Ishikawa (cell line): ENCODE measurements at regions not wholly inside any gene's neighbourhood (a gene's known extent, or its start where the extent isn't known, plus 50 kb on each side); places are given as distances from the start of the nearest gene placed in this dataset.

Experiments
- CREB1 ChIP-seq: IDR thresholded peaks from 2 replicates; pipeline ENCODE4 v1.6.1; 2012; ENCODE audit warnings: low read depth
- EGR1 ChIP-seq: IDR thresholded peaks from 2 replicates; pipeline ENCODE4 v1.6.1; 2012
- EP300 ChIP-seq: IDR thresholded peaks from 2 replicates; pipeline ENCODE4 v1.6.1; 2012; ENCODE audit warnings: borderline replicate concordance
- FOXM1 ChIP-seq: IDR thresholded peaks from 2 replicates; pipeline ENCODE4 v1.6.1; 2012; ENCODE audit warnings: low read depth, borderline replicate concordance
- MAX ChIP-seq: IDR thresholded peaks from 2 replicates; pipeline ENCODE4 v1.6.1; 2012
- RAD21 ChIP-seq: IDR thresholded peaks from 2 replicates; pipeline ENCODE4 v1.6.1; 2012; ENCODE audit warnings: low read depth
- REST ChIP-seq: IDR thresholded peaks from 2 replicates; pipeline ENCODE4 v1.6.1; 2012; ENCODE audit warnings: low read depth, mild to moderate bottlenecking
- TAF1 ChIP-seq: IDR thresholded peaks from 2 replicates; pipeline ENCODE4 v1.6.1; 2012; ENCODE audit warnings: low read depth, mild to moderate bottlenecking
- TCF12 ChIP-seq: IDR thresholded peaks from 2 replicates; pipeline ENCODE4 v1.6.1; 2012; ENCODE audit warnings: low read depth
- TEAD4 ChIP-seq: IDR thresholded peaks from 2 replicates; pipeline ENCODE4 v1.6.1; 2012
- USF1 ChIP-seq: IDR thresholded peaks from 2 replicates; pipeline ENCODE4 v1.6.1; 2012
- YY1 ChIP-seq: IDR thresholded peaks from 2 replicates; pipeline ENCODE4 v1.6.1; 2012; ENCODE audit warnings: low read depth

- TF ChIP-seq TEAD4 (no peak), EP300 (no peak), MAX (no peak), REST (no peak), YY1 (no peak), USF1 (no peak), CREB1 (no peak), TAF1 (no peak), EGR1 (no peak), RAD21 (no peak), FOXM1 (no peak), TCF12 (no peak)
These were observed 266.8 kb upstream of the SRRM4 start for GRCh38 chr12:118714500-118714899.
